ENCODE measurements at regions not wholly inside any gene's neighbourhood (a gene's known extent, or its start where the extent isn't known, plus 50 kb on each side); places are given as distances from the start of the nearest gene placed in this dataset.

- TF ChIP-seq POLR2A (IDR thresholded peaks at IDR 0.05) (no peak), CTCF (IDR thresholded peaks at IDR 0.05) (no peak), POLR2AphosphoS5 (IDR thresholded peaks at IDR 0.05) (no peak), EP300 (IDR thresholded peaks at IDR 0.05) (no peak)
- Histone ChIP-seq H3K4me1 (peaks cover 5 to 75% (median 11%) of the 10 kb centered on the region in 3 donors), H3K36me3 (no peaks in the 10 kb centered on the region), H3K4me3 (no peak overlapping the region), H3K9me3 (no peaks in the 10 kb centered on the region), H3K27ac (peak overlapping the region; percentile 76 to 87 (median 86)), H3K27me3 (no peaks in the 10 kb centered on the region)
- WGBS, 2 donors (ENCODE audit: low coverage in 1 of 2): 100% methylated on average over 1 of the region's 1 CpG; no CpG with 5 or more reads in 1 of the 2 donors
- no peak for ATAC-seq
These were observed 83.0 kb downstream of the CD164 start for GRCh38 chr6:109299265-109299607.

GRCh38 chr6:109298605-109299264 is 83.5 kb downstream of the CD164 start:
- TF ChIP-seq CTCF (IDR thresholded peaks at IDR 0.05): no peak
- TF ChIP-seq EP300 (IDR thresholded peaks at IDR 0.05): no peak
- TF ChIP-seq POLR2AphosphoS5 (IDR thresholded peaks at IDR 0.05): no peak
- TF ChIP-seq POLR2A (IDR thresholded peaks at IDR 0.05): no peak
- Histone ChIP-seq H3K27ac (peak overlapping the region; percentile 76 to 87 (median 86)), H3K9me3 (no peaks in the 10 kb centered on the region), H3K4me3 (no peak overlapping the region), H3K27me3 (no peaks in the 10 kb centered on the region), H3K36me3 (no peaks in the 10 kb centered on the region), H3K4me1 (peaks cover 5 to 70% (median 9%) of the 10 kb centered on the region in 3 donors)
- no peak for ATAC-seq
- WGBS, 2 donors (ENCODE audit: low coverage in 1 of 2): 57 to 86% methylated on average over 4 to 5 of the region's 6 CpGs

GRCh38 chr6:109297406-109298110 is 84.7 kb downstream of the CD164 start:
- H3K4me1 ChIP-seq: peaks cover 5 to 63% (median 9%) of the 10 kb centered on the region in 3 donors

GRCh38 chr6:109296971-109297372 is 85.3 kb downstream of the CD164 start:
- TF ChIP-seq POLR2AphosphoS5 (IDR thresholded peaks at IDR 0.05): no peak
- no peak for TF ChIP-seq EP300 (IDR thresholded peaks at IDR 0.05)
- TF ChIP-seq CTCF (IDR thresholded peaks at IDR 0.05): no peak
- TF ChIP-seq POLR2A (IDR thresholded peaks at IDR 0.05): no peak
- 65 to 75% methylated on average over 6 to 7 of the region's 7 CpGs for WGBS, 2 donors (ENCODE audit: low coverage in 1 of 2)
- no peaks in the 10 kb centered on the region for H3K36me3 ChIP-seq
- no peak for ATAC-seq
- H3K4me1 ChIP-seq: peaks cover 5 to 58% (median 9%) of the 10 kb centered on the region in 3 donors
- no peaks in the 10 kb centered on the region for H3K9me3 ChIP-seq
- no peaks in the 10 kb centered on the region for H3K27me3 ChIP-seq
- H3K4me3 ChIP-seq: no peak overlapping the region
- peak overlapping the region in 3 of 4 donors; percentile 27 to 87 (median 84) for H3K27ac ChIP-seq

More at GRCh38 chr6:109297406-109298110, 84.7 kb downstream of the CD164 start:
- Histone ChIP-seq H3K36me3 (no peaks in the 10 kb centered on the region), H3K27me3 (no peaks in the 10 kb centered on the region), H3K9me3 (no peaks in the 10 kb centered on the region), H3K4me3 (no peak overlapping the region), H3K27ac (peak overlapping the region; percentile 40 to 87 (median 86))
- no peak for TF ChIP-seq POLR2AphosphoS5 (IDR thresholded peaks at IDR 0.05)
- TF ChIP-seq EP300 (IDR thresholded peaks at IDR 0.05): no peak
- TF ChIP-seq POLR2A (IDR thresholded peaks at IDR 0.05): no peak
- no peak for TF ChIP-seq CTCF (IDR thresholded peaks at IDR 0.05)
- WGBS, 2 donors (ENCODE audit: low coverage in 1 of 2): 7 to 15% methylated on average over 6 of the region's 6 CpGs
- no peak for ATAC-seq
